GM23338 (cell line): ENCODE measurements at regions not wholly inside any gene's neighbourhood (a gene's known extent, or its start where the extent isn't known, plus 50 kb on each side); places are given as distances from the start of the nearest gene placed in this dataset.

Experiments
- CREB1 ChIP-seq: fragments of 250-450 bp; sonication (Bioruptor Pico); IDR thresholded peaks from 2 replicates; pipeline ENCODE4 v1.5.0; 2020; ENCODE audit warnings: low read depth, mild to moderate bottlenecking, moderate library complexity
- EZH2 ChIP-seq: fragments of 200-600 bp; sonication (generic); IDR thresholded peaks from one replicate; pipeline ENCODE4 v1.8.0; 2017; ENCODE audit warnings: antibody characterized with exemption, mild to moderate bottlenecking, low read depth; ENCODE audit not compliant: unreplicated experiment
- EZH2phosphoT487 ChIP-seq: fragments of 200-600 bp; sonication (generic); IDR thresholded peaks from one replicate; pipeline ENCODE4 v1.8.1; 2018; ENCODE audit warnings: antibody characterized with exemption; ENCODE audit not compliant: unreplicated experiment
- JUNB ChIP-seq: IDR thresholded peaks from one replicate; pipeline ENCODE4 v1.6.1; 2016; ENCODE audit warnings: antibody characterized with exemption; ENCODE audit not compliant: unreplicated experiment
- NANOG ChIP-seq: IDR thresholded peaks from 2 replicates; pipeline ENCODE4 v1.6.1; 2016; ENCODE audit warnings: antibody characterized with exemption, borderline replicate concordance
- POLR2AphosphoS5 ChIP-seq: IDR thresholded peaks from 2 replicates; pipeline ENCODE4 v1.6.1; 2016; ENCODE audit warnings: antibody characterized with exemption, low read depth
- REST ChIP-seq: IDR thresholded peaks from one replicate; pipeline ENCODE4 v1.6.1; 2018; ENCODE audit warnings: antibody characterized with exemption; ENCODE audit not compliant: unreplicated experiment
- ZNF114 ChIP-seq: fragments of 250-450 bp; sonication (Bioruptor Pico); IDR thresholded peaks from 2 replicates; pipeline ENCODE4 v1.5.0; 2020; ENCODE audit warnings: mild to moderate bottlenecking, moderate library complexity
- ZNF331 ChIP-seq: fragments of 250-450 bp; sonication (Bioruptor Pico); IDR thresholded peaks from 2 replicates; pipeline ENCODE4 v1.5.0; 2020; ENCODE audit warnings: low read depth, mild to moderate bottlenecking, moderate library complexity
- TF ChIP-seq, protein P1 (sequence below), 2 experiments: fragments of 200-600 bp in 1 of 2; sonication (generic) in 1 of 2; conservative IDR thresholded peaks; 2 replicates each; pipeline versions ENCODE4 v1.5.1 to v1.6.1; 2016 to 2017; ENCODE audit warnings: antibody characterized with exemption in 2 of 2, low read depth in 2 of 2, mild to moderate bottlenecking in 2 of 2, moderate library complexity in 1 of 2
- TF ChIP-seq, protein P2 (sequence below): IDR thresholded peaks from 2 replicates; pipeline ENCODE4 v1.6.1; 2016; ENCODE audit warnings: antibody characterized with exemption

GRCh38 chr9:18404434-18405029 lies 69.4 kb upstream of the ADAMTSL1 start:
- TF ChIP-seq, protein P1, sequence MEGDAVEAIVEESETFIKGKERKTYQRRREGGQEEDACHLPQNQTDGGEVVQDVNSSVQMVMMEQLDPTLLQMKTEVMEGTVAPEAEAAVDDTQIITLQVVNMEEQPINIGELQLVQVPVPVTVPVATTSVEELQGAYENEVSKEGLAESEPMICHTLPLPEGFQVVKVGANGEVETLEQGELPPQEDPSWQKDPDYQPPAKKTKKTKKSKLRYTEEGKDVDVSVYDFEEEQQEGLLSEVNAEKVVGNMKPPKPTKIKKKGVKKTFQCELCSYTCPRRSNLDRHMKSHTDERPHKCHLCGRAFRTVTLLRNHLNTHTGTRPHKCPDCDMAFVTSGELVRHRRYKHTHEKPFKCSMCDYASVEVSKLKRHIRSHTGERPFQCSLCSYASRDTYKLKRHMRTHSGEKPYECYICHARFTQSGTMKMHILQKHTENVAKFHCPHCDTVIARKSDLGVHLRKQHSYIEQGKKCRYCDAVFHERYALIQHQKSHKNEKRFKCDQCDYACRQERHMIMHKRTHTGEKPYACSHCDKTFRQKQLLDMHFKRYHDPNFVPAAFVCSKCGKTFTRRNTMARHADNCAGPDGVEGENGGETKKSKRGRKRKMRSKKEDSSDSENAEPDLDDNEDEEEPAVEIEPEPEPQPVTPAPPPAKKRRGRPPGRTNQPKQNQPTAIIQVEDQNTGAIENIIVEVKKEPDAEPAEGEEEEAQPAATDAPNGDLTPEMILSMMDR (conservative IDR thresholded peaks at IDR 0.05; ENCODE audit: low read depth in 2 of 2): no peak
- TF ChIP-seq POLR2AphosphoS5: no peak
- TF ChIP-seq EZH2phosphoT487: no peak
- TF ChIP-seq, protein P2, sequence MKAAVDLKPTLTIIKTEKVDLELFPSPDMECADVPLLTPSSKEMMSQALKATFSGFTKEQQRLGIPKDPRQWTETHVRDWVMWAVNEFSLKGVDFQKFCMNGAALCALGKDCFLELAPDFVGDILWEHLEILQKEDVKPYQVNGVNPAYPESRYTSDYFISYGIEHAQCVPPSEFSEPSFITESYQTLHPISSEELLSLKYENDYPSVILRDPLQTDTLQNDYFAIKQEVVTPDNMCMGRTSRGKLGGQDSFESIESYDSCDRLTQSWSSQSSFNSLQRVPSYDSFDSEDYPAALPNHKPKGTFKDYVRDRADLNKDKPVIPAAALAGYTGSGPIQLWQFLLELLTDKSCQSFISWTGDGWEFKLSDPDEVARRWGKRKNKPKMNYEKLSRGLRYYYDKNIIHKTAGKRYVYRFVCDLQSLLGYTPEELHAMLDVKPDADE: no peak
- TF ChIP-seq EZH2: no peak
- no peak for TF ChIP-seq JUNB
- TF ChIP-seq REST: no peak
- no peak for TF ChIP-seq ZNF331 (CRISPR knock-in tag)
- TF ChIP-seq CREB1 (CRISPR knock-in tag): no peak
- TF ChIP-seq NANOG: no peak
- TF ChIP-seq ZNF114 (CRISPR knock-in tag): no peak
